NCI-H524 treated with DMSO at 0.1 percent for 48 hours (cell line): ENCODE measurements at regions not wholly inside any gene's neighbourhood (a gene's known extent, or its start where the extent isn't known, plus 50 kb on each side); places are given as distances from the start of the nearest gene placed in this dataset.
A peak's percentile ranks its signal among the peaks of the same experiment; 100 is the strongest.
"Not testable (repeated sequence)": the region's sequence is repeated elsewhere in the genome, so short reads cannot be mapped to it uniquely, and the experiment has no call there.

ENCODE experiments used
- DNase-seq: peaks from one replicate; lab custom pipeline; 2025; lab: John Stamatoyannopoulos, UW

- no peak for DNase-seq
Observed at GRCh38 chr5:166862581-166862980, 1428.9 kb upstream of the WWC1 start.

- no peak for DNase-seq
Observed at GRCh38 chr5:166865206-166865605, 1426.2 kb upstream of the WWC1 start.

GRCh38 chr5:166880456-166880855 lies 1411.0 kb upstream of the WWC1 start:
- DNase-seq = no peak

- DNase-seq = no peak
Observed at GRCh38 chr5:166881802-166882201, 1409.6 kb upstream of the WWC1 start.

- no peak for DNase-seq
Observed at GRCh38 chr5:166883016-166883415, 1408.4 kb upstream of the WWC1 start.

GRCh38 chr5:166898166-166898565 lies 1393.3 kb upstream of the WWC1 start:
- DNase-seq = no peak

- no peak for DNase-seq
Observed at GRCh38 chr5:166899343-166899742, 1392.1 kb upstream of the WWC1 start.

- peak; percentile 52 for DNase-seq
Observed at GRCh38 chr5:166904571-166904970, 1386.9 kb upstream of the WWC1 start.

- no peak for DNase-seq
Observed at GRCh38 chr5:166906991-166907713, 1384.3 kb upstream of the WWC1 start.

GRCh38 chr5:166909040-166909439 lies 1382.4 kb upstream of the WWC1 start:
- no peak for DNase-seq

GRCh38 chr5:166909926-166910325 lies 1381.5 kb upstream of the WWC1 start:
- DNase-seq = no peak

GRCh38 chr5:166910995-166911394 lies 1380.5 kb upstream of the WWC1 start:
- DNase-seq = no peak

- no peak for DNase-seq
Observed at GRCh38 chr5:166916021-166916420, 1375.4 kb upstream of the WWC1 start.

- DNase-seq = no peak
Observed at GRCh38 chr5:166926138-166926537, 1365.3 kb upstream of the WWC1 start.

GRCh38 chr5:166926806-166927475 lies 1364.5 kb upstream of the WWC1 start:
- DNase-seq = not testable (repeated sequence)

- no peak for DNase-seq
Observed at GRCh38 chr5:166936351-166936750, 1355.1 kb upstream of the WWC1 start.

- no peak for DNase-seq
Observed at GRCh38 chr5:166938071-166938470, 1353.4 kb upstream of the WWC1 start.

- no peak for DNase-seq
Observed at GRCh38 chr5:166942948-166943347, 1348.5 kb upstream of the WWC1 start.

GRCh38 chr5:166947045-166947444 lies 1344.4 kb upstream of the WWC1 start:
- no peak for DNase-seq

GRCh38 chr5:166948679-166949078 lies 1342.8 kb upstream of the WWC1 start:
- DNase-seq = no peak

- no peak for DNase-seq
Observed at GRCh38 chr5:166952048-166952447, 1339.4 kb upstream of the WWC1 start.

GRCh38 chr5:166957782-166958181 lies 1333.7 kb upstream of the WWC1 start:
- no peak for DNase-seq

GRCh38 chr5:166959766-166960165 lies 1331.7 kb upstream of the WWC1 start:
- no peak for DNase-seq

- no peak for DNase-seq
Observed at GRCh38 chr5:166961028-166961427, 1330.4 kb upstream of the WWC1 start.
